Ishikawa (cell line): ENCODE measurements at regions not wholly inside any gene's neighbourhood (a gene's known extent, or its start where the extent isn't known, plus 50 kb on each side); places are given as distances from the start of the nearest gene placed in this dataset.

Experiments used
- CEBPB ChIP-seq: IDR thresholded peaks from 2 replicates; pipeline ENCODE4 v1.6.1; 2012
- CREB1 ChIP-seq: IDR thresholded peaks from 2 replicates; pipeline ENCODE4 v1.6.1; 2012; ENCODE audit warnings: low read depth
- EGR1 ChIP-seq: IDR thresholded peaks from 2 replicates; pipeline ENCODE4 v1.6.1; 2012
- EP300 ChIP-seq: IDR thresholded peaks from 2 replicates; pipeline ENCODE4 v1.6.1; 2012; ENCODE audit warnings: borderline replicate concordance
- FOXM1 ChIP-seq: IDR thresholded peaks from 2 replicates; pipeline ENCODE4 v1.6.1; 2012; ENCODE audit warnings: low read depth, borderline replicate concordance
- NFIC ChIP-seq: IDR thresholded peaks from 2 replicates; pipeline ENCODE4 v1.6.1; 2012
- RAD21 ChIP-seq: IDR thresholded peaks from 2 replicates; pipeline ENCODE4 v1.6.1; 2012; ENCODE audit warnings: low read depth
- TAF1 ChIP-seq: IDR thresholded peaks from 2 replicates; pipeline ENCODE4 v1.6.1; 2012; ENCODE audit warnings: low read depth, mild to moderate bottlenecking
- TCF12 ChIP-seq: IDR thresholded peaks from 2 replicates; pipeline ENCODE4 v1.6.1; 2012; ENCODE audit warnings: low read depth
- TEAD4 ChIP-seq: IDR thresholded peaks from 2 replicates; pipeline ENCODE4 v1.6.1; 2012
- YY1 ChIP-seq: IDR thresholded peaks from 2 replicates; pipeline ENCODE4 v1.6.1; 2012; ENCODE audit warnings: low read depth
- ZBTB7A ChIP-seq: IDR thresholded peaks from 2 replicates; pipeline ENCODE4 v1.6.1; 2012; ENCODE audit warnings: low read depth
- TF ChIP-seq, protein P1 (sequence below): IDR thresholded peaks from 2 replicates; pipeline ENCODE4 v1.6.1; 2012
- TF ChIP-seq, protein P2 (sequence below): IDR thresholded peaks from 2 replicates; pipeline ENCODE4 v1.6.1; 2012
- TF ChIP-seq, protein P3 (sequence below): IDR thresholded peaks from 2 replicates; pipeline ENCODE4 v1.6.1; 2012; ENCODE audit warnings: low read depth, mild to moderate bottlenecking

DNA sequence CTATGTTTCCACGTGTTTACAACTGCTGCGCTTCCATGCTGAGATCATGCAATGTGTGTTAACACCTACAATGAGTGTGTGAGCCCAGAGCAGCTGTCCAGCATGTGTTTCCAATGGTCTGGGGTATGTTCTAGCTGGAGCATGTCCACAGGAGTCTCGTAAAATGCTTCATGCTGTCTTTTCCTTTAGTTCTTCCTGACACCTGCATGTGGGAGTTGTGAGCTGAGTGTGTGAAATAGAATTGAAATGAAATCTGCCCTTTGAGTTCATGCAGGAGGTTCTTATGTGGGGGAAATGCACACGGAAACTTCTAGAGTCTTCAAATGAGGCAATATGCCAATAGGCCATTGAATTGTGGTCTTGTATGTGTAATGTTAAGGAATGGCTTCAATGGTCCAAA, 205.1 kb downstream of the RND3 start:
- TF ChIP-seq CEBPB (no peak), TAF1 (no peak), RAD21 (no peak), TEAD4 (no peak)
- TF ChIP-seq, protein P1, sequence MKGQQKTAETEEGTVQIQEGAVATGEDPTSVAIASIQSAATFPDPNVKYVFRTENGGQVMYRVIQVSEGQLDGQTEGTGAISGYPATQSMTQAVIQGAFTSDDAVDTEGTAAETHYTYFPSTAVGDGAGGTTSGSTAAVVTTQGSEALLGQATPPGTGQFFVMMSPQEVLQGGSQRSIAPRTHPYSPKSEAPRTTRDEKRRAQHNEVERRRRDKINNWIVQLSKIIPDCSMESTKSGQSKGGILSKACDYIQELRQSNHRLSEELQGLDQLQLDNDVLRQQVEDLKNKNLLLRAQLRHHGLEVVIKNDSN: no peak
- TF ChIP-seq, protein P2, sequence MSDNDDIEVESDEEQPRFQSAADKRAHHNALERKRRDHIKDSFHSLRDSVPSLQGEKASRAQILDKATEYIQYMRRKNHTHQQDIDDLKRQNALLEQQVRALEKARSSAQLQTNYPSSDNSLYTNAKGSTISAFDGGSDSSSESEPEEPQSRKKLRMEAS: no peak

DNA sequence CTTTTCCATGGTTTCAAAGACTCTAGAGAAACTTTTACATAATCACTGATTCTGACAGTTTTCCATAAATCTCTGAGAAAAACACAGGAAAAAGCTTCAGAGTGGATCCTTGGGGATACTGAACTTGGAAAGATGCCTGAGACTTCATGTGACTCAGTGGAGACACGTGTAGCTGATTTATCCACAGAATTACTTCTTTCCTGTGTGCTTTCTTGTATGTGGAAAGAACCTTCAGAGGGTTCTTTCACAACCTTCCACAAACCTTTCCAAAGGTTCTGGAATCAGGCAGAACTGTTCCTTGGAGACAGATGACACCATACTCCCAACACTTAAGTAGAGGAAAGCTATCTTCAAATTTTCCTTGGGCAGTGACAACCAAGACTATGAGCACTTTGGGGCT, 207.2 kb downstream of the RND3 start:
- TF ChIP-seq, protein P1: no peak
- TF ChIP-seq TCF12 (no peak), NFIC (no peak), FOXM1 (no peak), YY1 (no peak), TAF1 (no peak), RAD21 (no peak), CREB1 (no peak), TEAD4 (no peak), CEBPB (no peak), ZBTB7A (no peak)
- TF ChIP-seq, protein P2: no peak
- TF ChIP-seq, protein P3, sequence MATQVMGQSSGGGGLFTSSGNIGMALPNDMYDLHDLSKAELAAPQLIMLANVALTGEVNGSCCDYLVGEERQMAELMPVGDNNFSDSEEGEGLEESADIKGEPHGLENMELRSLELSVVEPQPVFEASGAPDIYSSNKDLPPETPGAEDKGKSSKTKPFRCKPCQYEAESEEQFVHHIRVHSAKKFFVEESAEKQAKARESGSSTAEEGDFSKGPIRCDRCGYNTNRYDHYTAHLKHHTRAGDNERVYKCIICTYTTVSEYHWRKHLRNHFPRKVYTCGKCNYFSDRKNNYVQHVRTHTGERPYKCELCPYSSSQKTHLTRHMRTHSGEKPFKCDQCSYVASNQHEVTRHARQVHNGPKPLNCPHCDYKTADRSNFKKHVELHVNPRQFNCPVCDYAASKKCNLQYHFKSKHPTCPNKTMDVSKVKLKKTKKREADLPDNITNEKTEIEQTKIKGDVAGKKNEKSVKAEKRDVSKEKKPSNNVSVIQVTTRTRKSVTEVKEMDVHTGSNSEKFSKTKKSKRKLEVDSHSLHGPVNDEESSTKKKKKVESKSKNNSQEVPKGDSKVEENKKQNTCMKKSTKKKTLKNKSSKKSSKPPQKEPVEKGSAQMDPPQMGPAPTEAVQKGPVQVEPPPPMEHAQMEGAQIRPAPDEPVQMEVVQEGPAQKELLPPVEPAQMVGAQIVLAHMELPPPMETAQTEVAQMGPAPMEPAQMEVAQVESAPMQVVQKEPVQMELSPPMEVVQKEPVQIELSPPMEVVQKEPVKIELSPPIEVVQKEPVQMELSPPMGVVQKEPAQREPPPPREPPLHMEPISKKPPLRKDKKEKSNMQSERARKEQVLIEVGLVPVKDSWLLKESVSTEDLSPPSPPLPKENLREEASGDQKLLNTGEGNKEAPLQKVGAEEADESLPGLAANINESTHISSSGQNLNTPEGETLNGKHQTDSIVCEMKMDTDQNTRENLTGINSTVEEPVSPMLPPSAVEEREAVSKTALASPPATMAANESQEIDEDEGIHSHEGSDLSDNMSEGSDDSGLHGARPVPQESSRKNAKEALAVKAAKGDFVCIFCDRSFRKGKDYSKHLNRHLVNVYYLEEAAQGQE: no peak

DNA sequence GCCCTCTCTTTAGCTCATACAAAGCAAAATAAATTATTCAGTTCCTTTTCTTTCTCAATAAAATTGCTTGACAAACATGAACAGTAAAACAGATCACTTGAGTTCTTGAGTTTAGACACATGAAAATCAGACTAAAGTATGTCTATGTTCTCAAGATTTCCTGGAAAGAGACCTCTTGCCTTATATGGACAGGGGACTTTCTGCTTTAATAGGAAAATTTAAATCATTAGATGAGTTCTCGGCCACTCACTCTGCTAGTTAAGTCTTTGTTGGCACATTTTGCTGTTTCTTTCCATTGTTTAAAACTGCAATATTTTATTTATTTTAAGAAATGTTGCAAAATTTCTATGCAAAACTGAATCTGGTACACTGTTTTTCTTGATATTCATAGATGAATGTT, 207.8 kb downstream of the RND3 start:
- TF ChIP-seq FOXM1 (no peak), TAF1 (no peak), ZBTB7A (no peak), EP300 (no peak), CREB1 (no peak)
- TF ChIP-seq, protein P2: no peak
- TF ChIP-seq, protein P1: no peak

DNA sequence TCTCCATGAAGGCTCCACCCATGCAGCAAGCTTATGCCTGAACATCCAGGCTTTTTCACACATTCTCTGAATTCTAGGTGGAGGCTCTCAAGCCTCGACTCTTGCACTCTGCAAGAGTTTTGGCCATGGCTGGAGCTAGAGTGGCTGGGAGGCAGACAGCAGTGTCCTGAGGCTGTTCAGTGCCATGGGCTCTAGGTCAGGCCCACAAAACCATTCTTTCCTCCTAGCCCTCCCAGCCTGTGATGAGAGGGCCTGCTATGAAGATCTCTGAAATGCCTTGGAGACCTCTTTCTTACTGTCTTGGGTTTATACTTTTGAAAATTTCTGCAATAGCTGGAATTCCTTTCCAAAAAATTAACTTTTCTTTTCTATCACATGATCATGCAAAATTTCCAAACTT, 210.7 kb downstream of the RND3 start:
- TF ChIP-seq CREB1: no peak
- TF ChIP-seq, protein P2: no peak
- TF ChIP-seq ZBTB7A: no peak
- no peak for TF ChIP-seq EP300
- TF ChIP-seq TEAD4: no peak

DNA sequence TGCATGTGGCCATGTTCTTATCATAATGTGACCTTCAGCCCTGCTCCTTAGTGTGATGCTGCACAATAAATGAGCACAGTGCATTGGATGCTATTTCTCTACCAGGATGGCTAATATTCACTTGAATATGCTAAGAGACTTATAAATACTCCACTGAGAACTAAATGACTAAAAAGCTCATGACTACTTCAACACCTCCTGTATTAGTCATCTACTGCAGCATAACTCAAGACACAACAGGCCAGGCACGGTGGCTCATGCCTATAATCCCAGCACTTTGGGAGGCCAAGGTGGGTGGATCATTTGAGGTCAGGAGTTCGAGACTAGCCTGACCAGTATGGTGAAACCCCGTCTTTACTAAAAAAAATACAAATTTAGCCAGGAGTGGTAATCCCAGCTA, 213.4 kb downstream of the RND3 start:
- no peak for TF ChIP-seq NFIC
- TF ChIP-seq EP300: no peak
- TF ChIP-seq, protein P2: no peak
- no peak for TF ChIP-seq TEAD4
- no peak for TF ChIP-seq FOXM1
- TF ChIP-seq RAD21: no peak
- TF ChIP-seq CREB1: no peak
- no peak for TF ChIP-seq ZBTB7A
- no peak for TF ChIP-seq YY1
- TF ChIP-seq TCF12: no peak
- no peak for TF ChIP-seq TAF1
- TF ChIP-seq, protein P1: no peak
- no peak for TF ChIP-seq CEBPB
- TF ChIP-seq, protein P3: no peak
- no peak for TF ChIP-seq EGR1
